ENCODE measurements at regions not wholly inside any gene's neighbourhood (a gene's known extent, or its start where the extent isn't known, plus 50 kb on each side); places are given as distances from the start of the nearest gene placed in this dataset.
A peak's percentile ranks its signal among the peaks of the same experiment; 100 is the strongest.

GRCh38 chr16:72243621-72244020, 71.7 kb upstream of the PMFBP1 start:
- no peak for DNase-seq (ENCODE audit: insufficient read length, low spot score, missing footprints)
- Histone ChIP-seq H3K4me1 (ENCODE audit: insufficient read depth, low read length) (peaks cover 12% of the 10 kb centered on the region), H3K27me3 (ENCODE audit: insufficient read depth, low read length) (no peaks in the 10 kb centered on the region), H2AFZ (ENCODE audit: low read length) (no peak overlapping the region), H3K4me2 (ENCODE audit: insufficient read depth, low read length) (no peak overlapping the region), H3K79me2 (ENCODE audit: insufficient read depth, low read length) (no peaks in the 10 kb centered on the region), H3K9me3 (ENCODE audit: low read depth, low read length) (no peaks in the 10 kb centered on the region), H3K4me3 (ENCODE audit: insufficient read depth, low read length) (no peak overlapping the region), H3K27ac (ENCODE audit: low read depth, low read length) (no peak overlapping the region), H4K20me1 (ENCODE audit: insufficient read depth, low read length) (no peaks in the 10 kb centered on the region), H3K36me3 (ENCODE audit: insufficient read depth, low read length) (no peaks in the 10 kb centered on the region)
- TF ChIP-seq CTCF (IDR thresholded peaks at IDR 0.05; ENCODE audit: extremely low read depth, low read depth, low read length) = no peak

GRCh38 chr16:72242757-72243156, 70.8 kb upstream of the PMFBP1 start:
- Histone ChIP-seq H3K27ac (ENCODE audit: low read depth, low read length) (no peak overlapping the region), H3K36me3 (ENCODE audit: insufficient read depth, low read length) (no peaks in the 10 kb centered on the region), H3K4me3 (ENCODE audit: insufficient read depth, low read length) (no peak overlapping the region), H3K79me2 (ENCODE audit: insufficient read depth, low read length) (no peaks in the 10 kb centered on the region), H3K4me1 (ENCODE audit: insufficient read depth, low read length) (peaks cover 6% of the 10 kb centered on the region), H3K27me3 (ENCODE audit: insufficient read depth, low read length) (no peaks in the 10 kb centered on the region), H4K20me1 (ENCODE audit: insufficient read depth, low read length) (no peaks in the 10 kb centered on the region), H3K4me2 (ENCODE audit: insufficient read depth, low read length) (no peak overlapping the region), H3K9me3 (ENCODE audit: low read depth, low read length) (no peaks in the 10 kb centered on the region), H2AFZ (ENCODE audit: low read length) (peak overlapping the region; percentile 37)
- DNase-seq (ENCODE audit: insufficient read length, low spot score, missing footprints) = no peak
- TF ChIP-seq CTCF (IDR thresholded peaks at IDR 0.05; ENCODE audit: extremely low read depth, low read depth, low read length) = no peak

GRCh38 chr16:72241930-72242329, 70.0 kb upstream of the PMFBP1 start:
- no peaks in the 10 kb centered on the region for H3K27me3 ChIP-seq (ENCODE audit: insufficient read depth, low read length)
- no peaks in the 10 kb centered on the region for H3K4me1 ChIP-seq (ENCODE audit: insufficient read depth, low read length)
- no peaks in the 10 kb centered on the region for H3K9me3 ChIP-seq (ENCODE audit: low read depth, low read length)
- no peak for DNase-seq (ENCODE audit: insufficient read length, low spot score, missing footprints)
- no peaks in the 10 kb centered on the region for H4K20me1 ChIP-seq (ENCODE audit: insufficient read depth, low read length)
- peak; percentile 91 for TF ChIP-seq CTCF (IDR thresholded peaks at IDR 0.05; ENCODE audit: extremely low read depth, low read depth, low read length)
- H3K27ac ChIP-seq (ENCODE audit: low read depth, low read length) = no peak overlapping the region
- H3K36me3 ChIP-seq (ENCODE audit: insufficient read depth, low read length) = no peaks in the 10 kb centered on the region
- H2AFZ ChIP-seq (ENCODE audit: low read length) = peak overlapping the region; percentile 56
- H3K79me2 ChIP-seq (ENCODE audit: insufficient read depth, low read length) = no peaks in the 10 kb centered on the region
- peak overlapping the region; percentile 11 for H3K4me2 ChIP-seq (ENCODE audit: insufficient read depth, low read length)
- H3K4me3 ChIP-seq (ENCODE audit: insufficient read depth, low read length) = no peak overlapping the region

- Histone ChIP-seq H3K27me3 (ENCODE audit: insufficient read depth, low read length) (no peaks in the 10 kb centered on the region), H3K36me3 (ENCODE audit: insufficient read depth, low read length) (no peaks in the 10 kb centered on the region), H3K79me2 (ENCODE audit: insufficient read depth, low read length) (no peaks in the 10 kb centered on the region), H3K4me1 (ENCODE audit: insufficient read depth, low read length) (no peaks in the 10 kb centered on the region), H2AFZ (ENCODE audit: low read length) (no peak overlapping the region), H3K27ac (ENCODE audit: low read depth, low read length) (no peak overlapping the region), H3K9me3 (ENCODE audit: low read depth, low read length) (no peaks in the 10 kb centered on the region), H4K20me1 (ENCODE audit: insufficient read depth, low read length) (no peaks in the 10 kb centered on the region), H3K4me2 (ENCODE audit: insufficient read depth, low read length) (no peak overlapping the region), H3K4me3 (ENCODE audit: insufficient read depth, low read length) (no peak overlapping the region)
- no peak for TF ChIP-seq CTCF (IDR thresholded peaks at IDR 0.05; ENCODE audit: extremely low read depth, low read depth, low read length)
- DNase-seq (ENCODE audit: insufficient read length, low spot score, missing footprints) = no peak
These were observed 69.1 kb upstream of the PMFBP1 start for GRCh38 chr16:72241008-72241407.
